GM12878 (cell line): ENCODE measurements at regions not wholly inside any gene's neighbourhood (a gene's known extent, or its start where the extent isn't known, plus 50 kb on each side); places are given as distances from the start of the nearest gene placed in this dataset.

Source experiments
- RFX5 ChIP-seq: IDR thresholded peaks from 2 replicates; pipeline ENCODE4 v1.6.1; 2011; ENCODE audit warnings: low read depth, low read length, improper control_type of control experiment
- SREBF2 ChIP-seq: IDR thresholded peaks from 2 replicates; pipeline ENCODE4 v1.6.1; 2012; ENCODE audit warnings: mild to moderate bottlenecking, low read length
- TF ChIP-seq, protein P1 (sequence below), 3 experiments: IDR thresholded peaks in 2 of 3; conservative IDR thresholded peaks in 1 of 3; 2 replicates each; pipeline ENCODE4 v1.5.1; 2011; ENCODE audit warnings: low read depth in 3 of 3, low read length in 3 of 3, mild to moderate bottlenecking in 3 of 3, control low read depth in 2 of 3, moderate library complexity in 2 of 3, inconsistent platforms in 1 of 3, mixed read lengths in 1 of 3; ENCODE audit not compliant: control insufficient read depth in 2 of 3, insufficient read depth in 1 of 3; ENCODE audit errors: extremely low read depth in 1 of 3
- TF ChIP-seq, protein P2 (sequence below): IDR thresholded peaks from 2 replicates; pipeline ENCODE4 v1.6.1; 2012; ENCODE audit warnings: low read depth, low read length, improper control_type of control experiment

DNA sequence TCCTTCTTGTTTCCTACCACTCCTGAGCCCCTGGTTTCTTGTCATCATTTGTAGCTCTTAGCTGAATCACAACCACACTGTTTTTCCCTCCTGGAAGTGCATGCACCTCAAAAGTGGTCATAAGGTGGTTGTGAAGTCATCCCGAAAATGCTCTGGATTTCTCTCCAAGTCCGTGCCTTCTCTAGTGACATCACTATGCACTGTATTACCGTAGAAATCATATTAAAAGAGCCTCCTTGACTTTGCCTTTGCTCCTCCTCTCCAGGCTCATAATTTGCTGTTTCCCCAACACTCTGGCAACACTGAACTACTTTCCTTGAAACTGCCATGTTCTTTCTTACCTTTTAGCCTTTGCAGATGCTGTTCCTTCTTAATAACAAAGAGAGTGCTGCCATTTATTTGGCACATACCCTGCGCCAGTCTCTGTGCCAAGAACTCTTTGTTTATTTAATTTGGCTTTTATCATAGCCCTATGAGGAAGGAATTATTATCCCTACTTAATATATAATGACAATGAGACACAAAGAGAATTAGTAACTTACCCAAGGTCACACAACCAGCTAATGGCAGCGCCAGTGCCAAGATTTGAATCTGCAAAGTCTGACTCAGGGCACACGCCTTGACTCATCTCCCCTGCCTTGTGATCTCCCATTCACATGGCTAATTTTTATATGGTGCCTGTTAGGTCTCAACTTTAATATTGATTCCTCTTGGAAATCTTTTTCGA is 115.4 kb downstream of the KIF4B start:
- TF ChIP-seq, protein P1, sequence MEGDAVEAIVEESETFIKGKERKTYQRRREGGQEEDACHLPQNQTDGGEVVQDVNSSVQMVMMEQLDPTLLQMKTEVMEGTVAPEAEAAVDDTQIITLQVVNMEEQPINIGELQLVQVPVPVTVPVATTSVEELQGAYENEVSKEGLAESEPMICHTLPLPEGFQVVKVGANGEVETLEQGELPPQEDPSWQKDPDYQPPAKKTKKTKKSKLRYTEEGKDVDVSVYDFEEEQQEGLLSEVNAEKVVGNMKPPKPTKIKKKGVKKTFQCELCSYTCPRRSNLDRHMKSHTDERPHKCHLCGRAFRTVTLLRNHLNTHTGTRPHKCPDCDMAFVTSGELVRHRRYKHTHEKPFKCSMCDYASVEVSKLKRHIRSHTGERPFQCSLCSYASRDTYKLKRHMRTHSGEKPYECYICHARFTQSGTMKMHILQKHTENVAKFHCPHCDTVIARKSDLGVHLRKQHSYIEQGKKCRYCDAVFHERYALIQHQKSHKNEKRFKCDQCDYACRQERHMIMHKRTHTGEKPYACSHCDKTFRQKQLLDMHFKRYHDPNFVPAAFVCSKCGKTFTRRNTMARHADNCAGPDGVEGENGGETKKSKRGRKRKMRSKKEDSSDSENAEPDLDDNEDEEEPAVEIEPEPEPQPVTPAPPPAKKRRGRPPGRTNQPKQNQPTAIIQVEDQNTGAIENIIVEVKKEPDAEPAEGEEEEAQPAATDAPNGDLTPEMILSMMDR (IDR thresholded peaks at IDR 0.05 in 2 of 3, conservative IDR thresholded peaks at IDR 0.05 in 1 of 3; ENCODE audit: control insufficient read depth in 2 of 3, extremely low read depth in 1 of 3, insufficient read depth in 1 of 3, low read depth in 3 of 3, low read length in 3 of 3): no peak
- TF ChIP-seq SREBF2 (no peak), RFX5 (no peak)
- TF ChIP-seq, protein P2, sequence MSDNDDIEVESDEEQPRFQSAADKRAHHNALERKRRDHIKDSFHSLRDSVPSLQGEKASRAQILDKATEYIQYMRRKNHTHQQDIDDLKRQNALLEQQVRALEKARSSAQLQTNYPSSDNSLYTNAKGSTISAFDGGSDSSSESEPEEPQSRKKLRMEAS: no peak
